Lung (tissue), 11 donors: ENCODE measurements at regions not wholly inside any gene's neighbourhood (a gene's known extent, or its start where the extent isn't known, plus 50 kb on each side); places are given as distances from the start of the nearest gene placed in this dataset.

Source experiments
- ATAC-seq: fragments of 200-7000 bp; cut with Tn5 transposase; one replicate; pipeline ENCODE4 v1.9.1; 2020; ENCODE audit warnings: moderate number of reproducible peaks; ENCODE audit not compliant: insufficient read depth, low FRiP score
- DNase-seq, 3 donors: peaks; one replicate each; pipeline ENCODE4 v3.0.0-alpha.2; 2013 to 2017
- H3K27ac ChIP-seq, 2 donors: one replicate each; pipeline ENCODE4 v1.5.1; 2013; ENCODE audit warnings: mild to moderate bottlenecking in 2 of 2, moderate library complexity in 2 of 2, control low read depth in 1 of 2, inconsistent platforms in 1 of 2, low read depth in 1 of 2, low read length in 1 of 2
- H3K27me3 ChIP-seq, 3 donors: one replicate each; pipeline ENCODE4 v1.5.1; 2013; ENCODE audit warnings: low read length in 2 of 3; ENCODE audit not compliant: control insufficient read depth in 3 of 3, insufficient read depth in 3 of 3
- H3K36me3 ChIP-seq, 4 donors: one replicate each; pipeline ENCODE4 v1.5.1; 2013; ENCODE audit warnings: low read length in 4 of 4, mild to moderate bottlenecking in 1 of 4, moderate library complexity in 1 of 4; ENCODE audit not compliant: control insufficient read depth in 4 of 4, insufficient read depth in 4 of 4
- H3K4me1 ChIP-seq, 5 donors: one replicate each; pipeline ENCODE4 v1.5.1; 2013; ENCODE audit warnings: low read length in 5 of 5, mild to moderate bottlenecking in 2 of 5, moderate library complexity in 1 of 5; ENCODE audit not compliant: control insufficient read depth in 5 of 5, insufficient read depth in 5 of 5
- H3K4me3 ChIP-seq: one replicate; pipeline ENCODE4 v1.5.1; 2013; ENCODE audit warnings: mild to moderate bottlenecking, control low read depth, moderate library complexity
- H3K9ac ChIP-seq, 2 donors: one replicate each; pipeline ENCODE4 v1.5.1; 2013; ENCODE audit warnings: low read length in 2 of 2, control low read depth in 1 of 2; ENCODE audit not compliant: insufficient read depth in 1 of 2
- H3K9me3 ChIP-seq, 4 donors: one replicate each; pipeline ENCODE4 v1.5.1; 2013; ENCODE audit warnings: low read length in 3 of 4, mild to moderate bottlenecking in 1 of 4, moderate library complexity in 1 of 4; ENCODE audit not compliant: control insufficient read depth in 4 of 4, insufficient read depth in 3 of 4
- WGBS, 2 donors: extraction: QIAGEN DNeasy Blood & Tissue Kit; methylation state at CpG; one replicate each; pipeline ENCODE4 v1.1.7; 2013; 5-methylcytosine and 5-hydroxymethylcytosine counted together
- TF ChIP-seq, protein P1 (sequence below): IDR thresholded peaks from 2 replicates; pipeline ENCODE4 v1.5.1; 2012; ENCODE audit warnings: mild to moderate bottlenecking; ENCODE audit errors: control extremely low read depth, extremely low read depth
- donor health status: control.
- donor health status: control.
- donor health status: Bipolar disorder and iron deficiency.
- donor health status: healthy.
- donor health status: DM: yes; HTN: yes; CAD: no.

DNA sequence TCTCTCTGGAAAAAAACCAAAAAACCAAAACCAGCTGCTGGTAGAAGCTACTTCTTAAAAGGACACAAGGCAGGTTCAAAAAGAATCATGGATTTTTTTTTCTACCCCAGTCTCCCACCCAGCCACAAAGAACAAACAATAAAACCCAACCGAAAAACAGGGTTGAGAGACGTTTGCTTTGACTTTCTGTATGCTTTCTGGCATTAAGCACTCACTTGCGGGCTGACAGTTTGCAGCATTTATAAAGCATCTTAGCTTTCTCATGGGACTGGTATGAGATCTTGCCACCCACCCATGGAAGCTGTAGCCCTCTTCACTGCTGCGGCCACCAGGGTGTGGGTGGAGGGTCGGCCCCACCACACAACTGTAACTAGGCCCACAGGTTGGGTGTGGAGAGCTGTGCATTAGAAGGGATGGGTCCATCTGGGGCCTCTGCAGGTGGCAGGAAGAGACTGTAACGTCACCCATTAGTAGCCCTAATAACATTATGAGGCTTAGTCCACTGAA is 165.7 kb downstream of the RHOU start:
- no peak overlapping the region for H3K27ac ChIP-seq
- no peak overlapping the region for H3K4me3 ChIP-seq
- H3K36me3 ChIP-seq: no peaks in the 10 kb centered on the region
- H3K4me1 ChIP-seq: peaks cover 0 to 65% (median 15%) of the 10 kb centered on the region in 5 donors
- WGBS, 2 donors: 87 to 91% methylated on average over 6 of the region's 6 CpGs
- TF ChIP-seq, protein P1, sequence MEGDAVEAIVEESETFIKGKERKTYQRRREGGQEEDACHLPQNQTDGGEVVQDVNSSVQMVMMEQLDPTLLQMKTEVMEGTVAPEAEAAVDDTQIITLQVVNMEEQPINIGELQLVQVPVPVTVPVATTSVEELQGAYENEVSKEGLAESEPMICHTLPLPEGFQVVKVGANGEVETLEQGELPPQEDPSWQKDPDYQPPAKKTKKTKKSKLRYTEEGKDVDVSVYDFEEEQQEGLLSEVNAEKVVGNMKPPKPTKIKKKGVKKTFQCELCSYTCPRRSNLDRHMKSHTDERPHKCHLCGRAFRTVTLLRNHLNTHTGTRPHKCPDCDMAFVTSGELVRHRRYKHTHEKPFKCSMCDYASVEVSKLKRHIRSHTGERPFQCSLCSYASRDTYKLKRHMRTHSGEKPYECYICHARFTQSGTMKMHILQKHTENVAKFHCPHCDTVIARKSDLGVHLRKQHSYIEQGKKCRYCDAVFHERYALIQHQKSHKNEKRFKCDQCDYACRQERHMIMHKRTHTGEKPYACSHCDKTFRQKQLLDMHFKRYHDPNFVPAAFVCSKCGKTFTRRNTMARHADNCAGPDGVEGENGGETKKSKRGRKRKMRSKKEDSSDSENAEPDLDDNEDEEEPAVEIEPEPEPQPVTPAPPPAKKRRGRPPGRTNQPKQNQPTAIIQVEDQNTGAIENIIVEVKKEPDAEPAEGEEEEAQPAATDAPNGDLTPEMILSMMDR: no peak
- ATAC-seq: no peak
- H3K9me3 ChIP-seq: peaks cover 0 to 2% (median 0%) of the 10 kb centered on the region in 4 donors
- H3K9ac ChIP-seq: no peak overlapping the region
- no peak for DNase-seq
- no peaks in the 10 kb centered on the region for H3K27me3 ChIP-seq

DNA sequence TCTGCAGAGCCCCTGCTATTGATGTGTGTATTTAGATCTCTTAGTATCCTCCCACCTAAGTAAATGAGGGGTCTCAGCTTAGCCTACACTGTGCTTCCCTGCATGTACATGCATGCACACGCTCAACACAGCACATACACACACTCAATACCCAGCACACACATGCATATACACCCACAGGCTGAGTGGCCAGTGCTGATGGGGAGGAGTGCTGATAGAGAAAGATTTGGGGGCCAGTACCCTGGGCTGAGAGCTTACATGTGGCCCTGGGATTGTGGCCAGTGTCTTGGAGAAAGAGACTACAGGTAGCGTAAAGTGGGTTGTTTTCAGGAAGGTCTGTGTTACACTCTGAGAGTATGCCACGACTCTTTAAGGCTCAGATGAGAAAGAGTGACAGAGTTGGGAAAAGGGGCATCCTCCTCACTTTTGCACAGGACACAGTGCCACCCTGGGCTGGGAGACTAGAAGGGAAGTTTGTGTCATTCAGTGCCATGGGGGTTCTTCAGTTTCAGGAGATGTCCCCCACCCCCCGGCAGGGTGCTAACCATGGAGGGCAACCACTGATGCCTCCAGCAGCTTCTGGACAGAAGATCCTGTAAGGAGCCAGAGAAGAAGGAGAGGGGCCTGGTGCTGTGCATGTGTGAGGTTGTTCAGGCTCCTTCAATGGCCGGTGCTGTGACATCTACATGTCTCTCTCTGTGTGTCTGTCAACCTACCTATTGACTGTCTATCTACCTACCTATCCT is 166.8 kb downstream of the RHOU start:
- WGBS, 2 donors: 93 to 97% methylated on average over 5 of the region's 5 CpGs
- Histone ChIP-seq H3K27ac (no peak overlapping the region), H3K9me3 (peaks cover 0 to 2% (median 0%) of the 10 kb centered on the region in 4 donors), H3K36me3 (no peaks in the 10 kb centered on the region), H3K27me3 (no peaks in the 10 kb centered on the region), H3K4me1 (peaks cover 0 to 71% (median 15%) of the 10 kb centered on the region in 5 donors), H3K9ac (no peak overlapping the region), H3K4me3 (no peak overlapping the region)
- DNase-seq: no peak
- TF ChIP-seq, protein P1: no peak
- no peak for ATAC-seq

DNA sequence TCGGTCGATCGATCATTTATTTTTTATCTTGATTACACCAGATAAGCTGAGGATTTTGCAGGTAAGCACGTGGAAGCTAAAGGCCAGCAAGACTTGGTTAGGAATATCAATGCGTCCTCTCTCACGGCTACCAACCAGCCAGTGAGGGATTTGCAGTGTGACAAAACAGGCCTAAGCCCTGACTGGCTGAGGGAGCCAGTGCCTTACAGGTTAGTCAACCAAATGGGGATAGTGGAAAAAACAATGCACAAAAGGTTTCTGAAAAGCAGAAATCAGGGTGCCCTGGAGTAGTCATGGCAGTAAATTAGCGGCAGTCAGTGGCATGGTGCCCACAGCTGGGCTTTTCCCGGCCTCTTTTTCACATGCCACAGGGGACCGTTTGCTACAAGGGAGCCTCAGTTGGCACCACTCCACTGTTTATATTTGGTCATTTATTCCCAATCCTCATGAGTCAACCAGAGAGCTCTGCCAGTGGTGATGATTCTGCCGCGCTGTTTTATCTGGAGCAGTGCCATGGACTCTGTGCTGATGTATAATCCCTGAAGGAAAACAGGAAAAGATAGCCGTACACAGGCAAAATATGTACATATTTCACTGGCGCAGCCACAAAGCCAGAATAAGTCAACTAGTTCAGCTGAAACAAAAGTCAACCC is 167.6 kb downstream of the RHOU start:
- H3K27me3 ChIP-seq: no peaks in the 10 kb centered on the region
- H3K27ac ChIP-seq: peak overlapping the region in 1 of 2 donors; percentile 70
- H3K9ac ChIP-seq: no peak overlapping the region
- H3K4me3 ChIP-seq: no peak overlapping the region
- ATAC-seq (peak; percentile 54), DNase-seq (peak; percentile 92 to 98 (median 97))
- TF ChIP-seq, protein P1: no peak
- peaks cover 0 to 2% (median 0%) of the 10 kb centered on the region in 4 donors for H3K9me3 ChIP-seq
- 63 to 83% methylated on average over 13 of the region's 13 CpGs for WGBS, 2 donors
- H3K4me1 ChIP-seq: peaks cover 0 to 71% (median 15%) of the 10 kb centered on the region in 5 donors
- no peaks in the 10 kb centered on the region for H3K36me3 ChIP-seq
